GM19035 (cell line): ENCODE measurements at regions not wholly inside any gene's neighbourhood (a gene's known extent, or its start where the extent isn't known, plus 50 kb on each side); places are given as distances from the start of the nearest gene placed in this dataset.
A peak's percentile ranks its signal among the peaks of the same experiment; 100 is the strongest.

Experiments used
- ATAC-seq: cut with Tn5 transposase; IDR thresholded peaks from one replicate; pipeline ENCODE4 v1.9.1; 2021; ENCODE audit not compliant: unreplicated experiment

GRCh38 chr2:129069875-129070594 lies 751.4 kb upstream of the HS6ST1 start:
- ATAC-seq: no peak

GRCh38 chr2:129070663-129071062 lies 752.0 kb upstream of the HS6ST1 start:
- ATAC-seq: no peak

- ATAC-seq: no peak
Measured at GRCh38 chr2:129071531-129071930, 752.9 kb upstream of the HS6ST1 start.

- no peak for ATAC-seq
Measured at GRCh38 chr2:129074298-129074920, 755.7 kb upstream of the HS6ST1 start.

GRCh38 chr2:129078548-129078947 lies 759.9 kb upstream of the HS6ST1 start:
- no peak for ATAC-seq

- ATAC-seq: no peak
Measured at GRCh38 chr2:129080715-129081476, 762.2 kb upstream of the HS6ST1 start.

- ATAC-seq: no peak
Measured at GRCh38 chr2:129085386-129085785, 766.7 kb upstream of the HS6ST1 start.

GRCh38 chr2:129087133-129087813 lies 768.6 kb upstream of the HS6ST1 start:
- ATAC-seq: no peak

- no peak for ATAC-seq
Measured at GRCh38 chr2:129091620-129092019, 773.0 kb upstream of the HS6ST1 start.

- no peak for ATAC-seq
Measured at GRCh38 chr2:129092956-129093355, 774.3 kb upstream of the HS6ST1 start.

- no peak for ATAC-seq
Measured at GRCh38 chr2:129101186-129101585, 782.5 kb upstream of the HS6ST1 start.

GRCh38 chr2:129103936-129104878 lies 785.5 kb upstream of the HS6ST1 start:
- no peak for ATAC-seq

- ATAC-seq: no peak
Measured at GRCh38 chr2:129112181-129112580, 793.5 kb upstream of the HS6ST1 start.

- no peak for ATAC-seq
Measured at GRCh38 chr2:129113776-129114175, 795.1 kb upstream of the HS6ST1 start.

- ATAC-seq: no peak
Measured at GRCh38 chr2:129117434-129117833, 798.8 kb upstream of the HS6ST1 start.

- peak; percentile 74 for ATAC-seq
Measured at GRCh38 chr2:129118296-129118695, 799.6 kb upstream of the HS6ST1 start.

- ATAC-seq: no peak
Measured at GRCh38 chr2:129129087-129129486, 810.4 kb upstream of the HS6ST1 start.

- no peak for ATAC-seq
Measured at GRCh38 chr2:129133692-129134641, 815.3 kb upstream of the HS6ST1 start.

- no peak for ATAC-seq
Measured at GRCh38 chr2:129135017-129135416, 816.3 kb upstream of the HS6ST1 start.
